Endothelial cell of umbilical vein (primary cell): ENCODE measurements at regions not wholly inside any gene's neighbourhood (a gene's known extent, or its start where the extent isn't known, plus 50 kb on each side); places are given as distances from the start of the nearest gene placed in this dataset.

Experiments
- BruUV-seq: library from RNA; stranded (reverse); fragments of 400-500 nt; replicated peaks from 2 replicates; lab custom pipeline; 2021; lab: Mats Ljungman, UMichigan
- CTCF ChIA-PET: fragments of 300-600, 350-600 bp; sonication (Branson Sonifier 250); formaldehyde crosslinking; loops from one replicate; lab custom pipeline; 2021; ENCODE audit warnings: antibody characterized with exemption, inconsistent platforms; lab: Charles Lee
- POLR2A ChIA-PET: fragments of 300-600, 350-600 bp; sonication (Branson Sonifier 250); formaldehyde crosslinking; loops from one replicate; lab custom pipeline; 2021; ENCODE audit warnings: antibody characterized with exemption, inconsistent platforms; lab: Charles Lee
- DNase-seq: peaks from one replicate; pipeline ENCODE4 v3.0.0-alpha.2; 2011; ENCODE audit warnings: low read depth, low spot score
- FAIRE-seq: peaks from 2 replicates; lab custom pipeline; 2011; peaks lifted over from hg19 to GRCh38; lab: Jason Lieb, UNC
- H2AFZ ChIP-seq: 2 replicates; pipeline ENCODE4 v1.6.0; 2012; ENCODE audit warnings: low read depth, low read length, control low read depth, inconsistent platforms
- H3K27ac ChIP-seq: 2 replicates; pipeline ENCODE4 v1.5.1; 2011; ENCODE audit warnings: low read depth, mild to moderate bottlenecking, control low read depth, low read length, moderate library complexity; ENCODE audit not compliant: insufficient read depth
- H3K27me3 ChIP-seq, 2 experiments: 2 replicates each; pipeline versions ENCODE4 v1.6.0 to v1.6.1; 2011; ENCODE audit warnings: low read length in 2 of 2, mixed read lengths in 1 of 2; ENCODE audit not compliant: control insufficient read depth in 2 of 2, insufficient read depth in 2 of 2
- H3K36me3 ChIP-seq, 2 experiments: 2 replicates in 1 of 2; 3 replicates in 1 of 2; pipeline ENCODE4 v1.5.1; 2011; ENCODE audit warnings: low read length in 2 of 2, mild to moderate bottlenecking in 1 of 2, moderate library complexity in 1 of 2; ENCODE audit not compliant: control insufficient read depth in 2 of 2, insufficient read depth in 2 of 2; ENCODE audit errors: extremely low read depth in 1 of 2
- H3K4me1 ChIP-seq: 3 replicates; pipeline ENCODE4 v1.5.1; 2011; ENCODE audit warnings: mild to moderate bottlenecking, low read length; ENCODE audit not compliant: control insufficient read depth, insufficient read depth; ENCODE audit errors: extremely low read depth
- H3K4me2 ChIP-seq: 2 replicates; pipeline ENCODE4 v1.6.1; 2011; ENCODE audit warnings: low read length, control low read depth, mixed read lengths; ENCODE audit not compliant: insufficient read depth
- H3K4me3 ChIP-seq, 3 experiments: fragments of 200-600 bp in 1 of 3; sonication (generic), shearing (Covaris generic) in 1 of 3; replicated peaks in 1 of 3; 2 replicates each; pipeline ENCODE4 v1.5.1; 2011 to 2016; ENCODE audit warnings: control low read depth in 3 of 3, low read length in 3 of 3, mild to moderate bottlenecking in 2 of 3, inconsistent platforms in 1 of 3, low read depth in 1 of 3, moderate library complexity in 1 of 3; ENCODE audit not compliant: insufficient read depth in 1 of 3
- H3K79me2 ChIP-seq: 2 replicates; pipeline ENCODE4 v1.6.0; 2012; ENCODE audit warnings: low read length, inconsistent platforms; ENCODE audit not compliant: control insufficient read depth, insufficient read depth
- H3K9ac ChIP-seq: replicated peaks from 2 replicates; pipeline ENCODE3; 2011; ENCODE audit warnings: low read length, control low read depth; ENCODE audit not compliant: insufficient read depth; ENCODE audit errors: extremely low read depth
- H3K9me1 ChIP-seq: replicated peaks from 3 replicates; pipeline ENCODE4 v1.6.0; 2011; ENCODE audit warnings: mild to moderate bottlenecking, low read length; ENCODE audit not compliant: control insufficient read depth, insufficient read depth; ENCODE audit errors: extremely low read depth
- H3K9me3 ChIP-seq: replicated peaks from 2 replicates; pipeline ENCODE4 v1.5.1; 2012; ENCODE audit warnings: low read length, inconsistent platforms; ENCODE audit not compliant: control insufficient read depth, insufficient read depth
- H4K20me1 ChIP-seq: replicated peaks from 2 replicates; pipeline ENCODE3; 2011; ENCODE audit warnings: mild to moderate bottlenecking, low read length; ENCODE audit not compliant: control insufficient read depth, insufficient read depth; ENCODE audit errors: extremely low read depth
- CTCF ChIP-seq, 2 donors: IDR thresholded peaks; 1 replicate in 1 of 2; 2 replicates in 1 of 2; pipeline ENCODE4 v1.5.1; 2011; ENCODE audit warnings: low read length in 2 of 2, mild to moderate bottlenecking in 2 of 2, moderate library complexity in 2 of 2, control low read depth in 1 of 2, inconsistent platforms in 1 of 2, low read depth in 1 of 2; ENCODE audit not compliant: insufficient read depth in 1 of 2; ENCODE audit errors: extremely low read depth in 1 of 2
- EZH2 ChIP-seq: IDR thresholded peaks from 2 replicates; pipeline ENCODE4 v1.6.1; 2012; ENCODE audit warnings: borderline replicate concordance, low read depth, mild to moderate bottlenecking, moderate library complexity, low read length, inconsistent platforms; ENCODE audit not compliant: severe bottlenecking
- FOS ChIP-seq: IDR thresholded peaks from 2 replicates; pipeline ENCODE4 v1.6.1; 2011; ENCODE audit warnings: mild to moderate bottlenecking, low read length, moderate library complexity, borderline replicate concordance; ENCODE audit not compliant: insufficient read depth
- GATA2 ChIP-seq: IDR thresholded peaks from 2 replicates; pipeline ENCODE4 v1.7.0; 2011; ENCODE audit warnings: low read depth, mild to moderate bottlenecking, moderate library complexity, mixed read lengths, low read length; ENCODE audit not compliant: insufficient read length, insufficient read depth
- JUN ChIP-seq: IDR thresholded peaks from 2 replicates; pipeline ENCODE4 v1.6.1; 2011; ENCODE audit warnings: borderline replicate concordance, low read depth; ENCODE audit not compliant: insufficient read length, insufficient read depth
- MAX ChIP-seq: IDR thresholded peaks from 2 replicates; pipeline ENCODE4 v1.6.1; 2011; ENCODE audit not compliant: insufficient read depth, insufficient read length
- MYC ChIP-seq: IDR thresholded peaks from one replicate; pipeline ENCODE4 v1.6.1; 2011; ENCODE audit warnings: mild to moderate bottlenecking, low read depth, low read length
- POLR2A ChIP-seq: IDR thresholded peaks from 2 replicates; pipeline ENCODE4 v1.6.1; 2012; ENCODE audit warnings: low read depth, mild to moderate bottlenecking, control low read depth, low read length
- POLR2AphosphoS5 ChIP-seq: IDR thresholded peaks from 2 replicates; pipeline ENCODE4 v1.6.1; 2012; ENCODE audit warnings: low read depth, mild to moderate bottlenecking, control low read depth, low read length, moderate library complexity; ENCODE audit not compliant: insufficient read depth
- dilution Hi-C: fragments of 300-500 bp; cut with MboI; formaldehyde crosslinking; loops from one replicate; pipeline ENCODE4 v1.15.0; 2019; ENCODE audit warnings: low sequenced_read_pairs; ENCODE audit not compliant: extremely low pct_ligation_motif_present
- intact Hi-C: fragments of 100-400 bp; cut with micrococcal nuclease; formaldehyde crosslinking; loops from one replicate; pipeline ENCODE4 v1.10.0; 2022

- no TSS peak for BruUV-seq
- H3K9ac ChIP-seq = no peak overlapping the region
These were observed 136.2 kb upstream of the TAB2 start for GRCh38 chr6:149181304-149181703.

More at GRCh38 chr6:149181304-149181703, 136.2 kb upstream of the TAB2 start:
- dilution Hi-C loops = no loop called here
- H3K4me1 ChIP-seq = no peaks in the 10 kb centered on the region
- FAIRE-seq = no peak
- H3K4me3 ChIP-seq = no peak overlapping the region
- no peaks in the 10 kb centered on the region for H3K36me3 ChIP-seq
- CTCF ChIA-PET = interaction anchor here (0.6 kb wide), 1 partner anchor 58 kb away, joined by 3 read pairs; no protein-coding TSS in a partner anchor
- no peak overlapping the region for H2AFZ ChIP-seq
- H3K79me2 ChIP-seq = no peaks in the 10 kb centered on the region
- no peaks in the 10 kb centered on the region for H3K27me3 ChIP-seq
- POLR2A ChIA-PET = no interaction called here
- H3K4me2 ChIP-seq = no peak overlapping the region
- intact Hi-C loops = no loop called here
- TF ChIP-seq POLR2AphosphoS5 (no peak), MAX (no peak), POLR2A (no peak), MYC (no peak), CTCF (IDR thresholded peaks at IDR 0.05; ENCODE audit: extremely low read depth in 1 of 2, insufficient read depth in 1 of 2, low read depth in 1 of 2, low read length in 2 of 2) (no peak), FOS (no peak), GATA2 (no peak), JUN (no peak), EZH2 (no peak)
- no peak for DNase-seq
- H4K20me1 ChIP-seq = no peaks in the 10 kb centered on the region
- H3K9me3 ChIP-seq = no peaks in the 10 kb centered on the region
- H3K9me1 ChIP-seq = no peaks in the 10 kb centered on the region
- no peak overlapping the region for H3K27ac ChIP-seq
